GM12878 (cell line): ENCODE measurements at regions not wholly inside any gene's neighbourhood (a gene's known extent, or its start where the extent isn't known, plus 50 kb on each side); places are given as distances from the start of the nearest gene placed in this dataset.

Experiments used
- GABPA ChIP-seq: IDR thresholded peaks from 2 replicates; pipeline ENCODE4 v1.6.1; 2014; ENCODE audit warnings: antibody characterized with exemption, low read depth, mild to moderate bottlenecking, inconsistent platforms
- MXI1 ChIP-seq: fragments of 150-350 bp; IDR thresholded peaks from 2 replicates; pipeline ENCODE4 v1.6.1; 2011; ENCODE audit warnings: low read depth, mild to moderate bottlenecking, inconsistent platforms, low read length, improper control_type of control experiment
- POLR2A ChIP-seq: IDR thresholded peaks from 2 replicates; pipeline ENCODE4 v1.6.1; 2011; ENCODE audit warnings: low read depth, mild to moderate bottlenecking, low read length
- POU2F2 ChIP-seq: IDR thresholded peaks from 3 replicates; pipeline ENCODE4 v1.6.1; 2011; ENCODE audit warnings: low read depth, mild to moderate bottlenecking, low read length, borderline replicate concordance
- SIX5 ChIP-seq: IDR thresholded peaks from 2 replicates; pipeline ENCODE4 v1.6.1; 2011; ENCODE audit warnings: mild to moderate bottlenecking, low read depth, low read length, moderate library complexity; ENCODE audit not compliant: severe bottlenecking
- SMC3 ChIP-seq: IDR thresholded peaks from 2 replicates; pipeline ENCODE4 v1.6.1; 2011; ENCODE audit warnings: low read length, improper control_type of control experiment, borderline replicate concordance
- TAF1 ChIP-seq: IDR thresholded peaks from 2 replicates; pipeline ENCODE4 v1.6.1; 2011; ENCODE audit warnings: mild to moderate bottlenecking, low read depth, low read length, borderline replicate concordance
- TCF12 ChIP-seq: IDR thresholded peaks from 2 replicates; pipeline ENCODE4 v1.6.1; 2011; ENCODE audit warnings: low read depth, mild to moderate bottlenecking, low read length
- ZBTB33 ChIP-seq: fragments of 450-650 bp; IDR thresholded peaks from 2 replicates; pipeline ENCODE4 v1.6.1; 2017; ENCODE audit warnings: mild to moderate bottlenecking
- TF ChIP-seq, protein P1 (sequence below): fragments of 450-650 bp; IDR thresholded peaks from 2 replicates; pipeline ENCODE4 v1.6.1; 2016; ENCODE audit warnings: mild to moderate bottlenecking, moderate library complexity, borderline replicate concordance
- TF ChIP-seq, protein P2 (sequence below), 3 experiments: IDR thresholded peaks in 2 of 3; conservative IDR thresholded peaks in 1 of 3; 2 replicates each; pipeline ENCODE4 v1.5.1; 2011; ENCODE audit warnings: low read depth in 3 of 3, low read length in 3 of 3, mild to moderate bottlenecking in 3 of 3, control low read depth in 2 of 3, moderate library complexity in 2 of 3, inconsistent platforms in 1 of 3, mixed read lengths in 1 of 3; ENCODE audit not compliant: control insufficient read depth in 2 of 3, insufficient read depth in 1 of 3; ENCODE audit errors: extremely low read depth in 1 of 3
- TF ChIP-seq, protein P3 (sequence below): IDR thresholded peaks from 2 replicates; pipeline ENCODE4 v1.6.1; 2012; ENCODE audit warnings: low read length, inconsistent platforms
- TF ChIP-seq, protein P4 (sequence below): fragments of 450-650 bp; conservative IDR thresholded peaks from 2 replicates; pipeline ENCODE4 v1.6.1; 2017; ENCODE audit warnings: mild to moderate bottlenecking, moderate library complexity

DNA sequence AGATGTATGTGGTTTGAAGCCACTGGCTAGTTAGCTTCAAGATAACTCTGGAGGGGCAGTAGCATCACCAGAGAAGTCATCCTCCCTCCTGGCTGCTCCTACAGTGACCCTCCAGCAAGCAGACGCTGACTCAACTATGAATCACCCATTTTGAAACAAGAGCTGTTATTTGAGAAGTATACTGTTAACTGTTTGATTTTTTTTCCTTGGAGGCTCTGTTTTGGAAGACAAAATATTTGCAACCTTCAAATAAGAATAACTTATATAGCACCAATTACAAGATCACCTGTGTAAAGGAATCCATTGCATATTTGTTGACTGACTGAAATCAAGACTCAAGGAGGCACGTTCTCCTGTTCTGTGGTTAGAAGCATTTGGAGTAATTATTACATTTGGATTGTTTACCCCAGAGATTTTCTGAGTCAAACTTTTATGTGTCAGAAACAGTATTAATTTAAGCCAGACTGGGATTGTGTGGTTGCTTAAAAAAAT lies 313.8 kb downstream of the MTX2 start:
- TF ChIP-seq, protein P1, sequence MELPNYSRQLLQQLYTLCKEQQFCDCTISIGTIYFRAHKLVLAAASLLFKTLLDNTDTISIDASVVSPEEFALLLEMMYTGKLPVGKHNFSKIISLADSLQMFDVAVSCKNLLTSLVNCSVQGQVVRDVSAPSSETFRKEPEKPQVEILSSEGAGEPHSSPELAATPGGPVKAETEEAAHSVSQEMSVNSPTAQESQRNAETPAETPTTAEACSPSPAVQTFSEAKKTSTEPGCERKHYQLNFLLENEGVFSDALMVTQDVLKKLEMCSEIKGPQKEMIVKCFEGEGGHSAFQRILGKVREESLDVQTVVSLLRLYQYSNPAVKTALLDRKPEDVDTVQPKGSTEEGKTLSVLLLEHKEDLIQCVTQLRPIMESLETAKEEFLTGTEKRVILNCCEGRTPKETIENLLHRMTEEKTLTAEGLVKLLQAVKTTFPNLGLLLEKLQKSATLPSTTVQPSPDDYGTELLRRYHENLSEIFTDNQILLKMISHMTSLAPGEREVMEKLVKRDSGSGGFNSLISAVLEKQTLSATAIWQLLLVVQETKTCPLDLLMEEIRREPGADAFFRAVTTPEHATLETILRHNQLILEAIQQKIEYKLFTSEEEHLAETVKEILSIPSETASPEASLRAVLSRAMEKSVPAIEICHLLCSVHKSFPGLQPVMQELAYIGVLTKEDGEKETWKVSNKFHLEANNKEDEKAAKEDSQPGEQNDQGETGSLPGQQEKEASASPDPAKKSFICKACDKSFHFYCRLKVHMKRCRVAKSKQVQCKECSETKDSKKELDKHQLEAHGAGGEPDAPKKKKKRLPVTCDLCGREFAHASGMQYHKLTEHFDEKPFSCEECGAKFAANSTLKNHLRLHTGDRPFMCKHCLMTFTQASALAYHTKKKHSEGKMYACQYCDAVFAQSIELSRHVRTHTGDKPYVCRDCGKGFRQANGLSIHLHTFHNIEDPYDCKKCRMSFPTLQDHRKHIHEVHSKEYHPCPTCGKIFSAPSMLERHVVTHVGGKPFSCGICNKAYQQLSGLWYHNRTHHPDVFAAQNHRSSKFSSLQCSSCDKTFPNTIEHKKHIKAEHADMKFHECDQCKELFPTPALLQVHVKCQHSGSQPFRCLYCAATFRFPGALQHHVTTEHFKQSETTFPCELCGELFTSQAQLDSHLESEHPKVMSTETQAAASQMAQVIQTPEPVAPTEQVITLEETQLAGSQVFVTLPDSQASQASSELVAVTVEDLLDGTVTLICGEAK = no peak
- no peak for TF ChIP-seq MXI1
- no peak for TF ChIP-seq ZBTB33
- TF ChIP-seq POLR2A = no peak
- TF ChIP-seq, protein P2, sequence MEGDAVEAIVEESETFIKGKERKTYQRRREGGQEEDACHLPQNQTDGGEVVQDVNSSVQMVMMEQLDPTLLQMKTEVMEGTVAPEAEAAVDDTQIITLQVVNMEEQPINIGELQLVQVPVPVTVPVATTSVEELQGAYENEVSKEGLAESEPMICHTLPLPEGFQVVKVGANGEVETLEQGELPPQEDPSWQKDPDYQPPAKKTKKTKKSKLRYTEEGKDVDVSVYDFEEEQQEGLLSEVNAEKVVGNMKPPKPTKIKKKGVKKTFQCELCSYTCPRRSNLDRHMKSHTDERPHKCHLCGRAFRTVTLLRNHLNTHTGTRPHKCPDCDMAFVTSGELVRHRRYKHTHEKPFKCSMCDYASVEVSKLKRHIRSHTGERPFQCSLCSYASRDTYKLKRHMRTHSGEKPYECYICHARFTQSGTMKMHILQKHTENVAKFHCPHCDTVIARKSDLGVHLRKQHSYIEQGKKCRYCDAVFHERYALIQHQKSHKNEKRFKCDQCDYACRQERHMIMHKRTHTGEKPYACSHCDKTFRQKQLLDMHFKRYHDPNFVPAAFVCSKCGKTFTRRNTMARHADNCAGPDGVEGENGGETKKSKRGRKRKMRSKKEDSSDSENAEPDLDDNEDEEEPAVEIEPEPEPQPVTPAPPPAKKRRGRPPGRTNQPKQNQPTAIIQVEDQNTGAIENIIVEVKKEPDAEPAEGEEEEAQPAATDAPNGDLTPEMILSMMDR (IDR thresholded peaks at IDR 0.05 in 2 of 3, conservative IDR thresholded peaks at IDR 0.05 in 1 of 3; ENCODE audit: control insufficient read depth in 2 of 3, extremely low read depth in 1 of 3, insufficient read depth in 1 of 3, low read depth in 3 of 3, low read length in 3 of 3) = no peak
- no peak for TF ChIP-seq POU2F2
- no peak for TF ChIP-seq TAF1
- TF ChIP-seq SMC3 = no peak
- no peak for TF ChIP-seq TCF12
- TF ChIP-seq, protein P3, sequence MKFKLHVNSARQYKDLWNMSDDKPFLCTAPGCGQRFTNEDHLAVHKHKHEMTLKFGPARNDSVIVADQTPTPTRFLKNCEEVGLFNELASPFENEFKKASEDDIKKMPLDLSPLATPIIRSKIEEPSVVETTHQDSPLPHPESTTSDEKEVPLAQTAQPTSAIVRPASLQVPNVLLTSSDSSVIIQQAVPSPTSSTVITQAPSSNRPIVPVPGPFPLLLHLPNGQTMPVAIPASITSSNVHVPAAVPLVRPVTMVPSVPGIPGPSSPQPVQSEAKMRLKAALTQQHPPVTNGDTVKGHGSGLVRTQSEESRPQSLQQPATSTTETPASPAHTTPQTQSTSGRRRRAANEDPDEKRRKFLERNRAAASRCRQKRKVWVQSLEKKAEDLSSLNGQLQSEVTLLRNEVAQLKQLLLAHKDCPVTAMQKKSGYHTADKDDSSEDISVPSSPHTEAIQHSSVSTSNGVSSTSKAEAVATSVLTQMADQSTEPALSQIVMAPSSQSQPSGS = no peak
- TF ChIP-seq, protein P4, sequence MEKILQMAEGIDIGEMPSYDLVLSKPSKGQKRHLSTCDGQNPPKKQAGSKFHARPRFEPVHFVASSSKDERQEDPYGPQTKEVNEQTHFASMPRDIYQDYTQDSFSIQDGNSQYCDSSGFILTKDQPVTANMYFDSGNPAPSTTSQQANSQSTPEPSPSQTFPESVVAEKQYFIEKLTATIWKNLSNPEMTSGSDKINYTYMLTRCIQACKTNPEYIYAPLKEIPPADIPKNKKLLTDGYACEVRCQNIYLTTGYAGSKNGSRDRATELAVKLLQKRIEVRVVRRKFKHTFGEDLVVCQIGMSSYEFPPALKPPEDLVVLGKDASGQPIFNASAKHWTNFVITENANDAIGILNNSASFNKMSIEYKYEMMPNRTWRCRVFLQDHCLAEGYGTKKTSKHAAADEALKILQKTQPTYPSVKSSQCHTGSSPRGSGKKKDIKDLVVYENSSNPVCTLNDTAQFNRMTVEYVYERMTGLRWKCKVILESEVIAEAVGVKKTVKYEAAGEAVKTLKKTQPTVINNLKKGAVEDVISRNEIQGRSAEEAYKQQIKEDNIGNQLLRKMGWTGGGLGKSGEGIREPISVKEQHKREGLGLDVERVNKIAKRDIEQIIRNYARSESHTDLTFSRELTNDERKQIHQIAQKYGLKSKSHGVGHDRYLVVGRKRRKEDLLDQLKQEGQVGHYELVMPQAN = no peak
- no peak for TF ChIP-seq GABPA
- no peak for TF ChIP-seq SIX5
